HepG2 (cell line): ENCODE measurements at regions not wholly inside any gene's neighbourhood (a gene's known extent, or its start where the extent isn't known, plus 50 kb on each side); places are given as distances from the start of the nearest gene placed in this dataset.

Experiments used
- GLMP ChIP-seq: sonication (generic); formaldehyde crosslinking; IDR thresholded peaks from 2 replicates; pipeline ENCODE4 v1.9.0; 2021; ENCODE audit warnings: missing genetic modification reagents, mild to moderate bottlenecking, borderline replicate concordance
- HDAC6 ChIP-seq: fragments of 200-600 bp; sonication (generic); IDR thresholded peaks from 2 replicates; pipeline ENCODE4 v1.7.0; 2017; ENCODE audit warnings: mild to moderate bottlenecking, antibody characterized with exemption, low read length, low read depth
- HNRNPL ChIP-seq: fragments of 200-400 bp; formaldehyde crosslinking; IDR thresholded peaks from 2 replicates; pipeline ENCODE4 v1.6.1; 2017; ENCODE audit warnings: mild to moderate bottlenecking, low read depth, low read length
- HOXD1 ChIP-seq: sonication (generic); formaldehyde crosslinking; IDR thresholded peaks from 2 replicates; pipeline ENCODE4 v1.5.0; 2020; ENCODE audit warnings: missing genetic modification reagents
- KLF9 ChIP-seq: IDR thresholded peaks from 2 replicates; pipeline ENCODE4 v1.6.1; 2016; ENCODE audit warnings: low read depth
- MBD4 ChIP-seq: IDR thresholded peaks from 2 replicates; pipeline ENCODE4 v1.6.1; 2012; ENCODE audit warnings: low read length, inconsistent platforms, borderline replicate concordance
- MIER2 ChIP-seq: IDR thresholded peaks from 2 replicates; pipeline ENCODE4 v1.6.1; 2016; ENCODE audit warnings: missing biosample characterization, missing genetic modification reagents
- NCOA1 ChIP-seq: sonication (generic); formaldehyde crosslinking; IDR thresholded peaks from 2 replicates; pipeline ENCODE4 v1.9.0; 2021; ENCODE audit warnings: missing genetic modification reagents
- NPAS2 ChIP-seq: sonication (generic); formaldehyde crosslinking; IDR thresholded peaks from 2 replicates; pipeline ENCODE4 v1.8.0; 2022; ENCODE audit warnings: mild to moderate bottlenecking, missing genetic modification reagents, borderline replicate concordance
- NR2F6 ChIP-seq, 2 experiments: IDR thresholded peaks; 2 replicates each; pipeline ENCODE4 v1.6.1; 2016; ENCODE audit warnings: antibody characterized with exemption in 1 of 2, mild to moderate bottlenecking in 1 of 2
- PAF1 ChIP-seq: IDR thresholded peaks from 2 replicates; pipeline ENCODE4 v1.6.1; 2016; ENCODE audit warnings: missing genetic modification reagents, missing compliant biosample characterization
- PAXIP1 ChIP-seq: sonication (generic); formaldehyde crosslinking; conservative IDR thresholded peaks from 2 replicates; pipeline ENCODE4 v1.4.0; 2020; ENCODE audit warnings: mild to moderate bottlenecking, missing genetic modification reagents, moderate library complexity
- SALL1 ChIP-seq: sonication (generic); formaldehyde crosslinking; IDR thresholded peaks from 2 replicates; pipeline ENCODE4 v1.8.0; 2022; ENCODE audit warnings: mild to moderate bottlenecking, missing genetic modification reagents
- SATB2 ChIP-seq: sonication (generic); formaldehyde crosslinking; IDR thresholded peaks from 2 replicates; pipeline ENCODE4 v1.5.0; 2020; ENCODE audit warnings: missing genetic modification reagents
- SMAD1 ChIP-seq: sonication (generic); formaldehyde crosslinking; IDR thresholded peaks from 2 replicates; pipeline ENCODE4 v1.4.0; 2020; ENCODE audit warnings: missing genetic modification reagents, low read depth, mild to moderate bottlenecking, borderline replicate concordance
- SSRP1 ChIP-seq: IDR thresholded peaks from 2 replicates; pipeline ENCODE4 v1.6.1; 2016; ENCODE audit warnings: control low read depth
- ZFYVE20 ChIP-seq: sonication (generic); formaldehyde crosslinking; IDR thresholded peaks from 2 replicates; pipeline ENCODE4 v1.8.0; 2023; ENCODE audit warnings: low read depth, mild to moderate bottlenecking, moderate library complexity, missing genetic modification reagents, borderline replicate concordance
- ZMAT5 ChIP-seq: sonication (generic); formaldehyde crosslinking; IDR thresholded peaks from 2 replicates; pipeline ENCODE4 v1.5.0; 2020; ENCODE audit warnings: mild to moderate bottlenecking, low read depth, missing genetic modification reagents, borderline replicate concordance
- ZNF143 ChIP-seq: sonication (generic); formaldehyde crosslinking; IDR thresholded peaks from 2 replicates; pipeline ENCODE4 v1.4.0; 2020; ENCODE audit warnings: missing genetic modification reagents
- ZNF256 ChIP-seq: sonication (generic); formaldehyde crosslinking; conservative IDR thresholded peaks from 2 replicates; pipeline ENCODE4 v1.4.0; 2020; ENCODE audit warnings: missing genetic modification reagents
- ZNF260 ChIP-seq: sonication (generic); formaldehyde crosslinking; IDR thresholded peaks from 2 replicates; pipeline ENCODE4 v1.4.0; 2020; ENCODE audit warnings: missing genetic modification reagents, low read depth, mild to moderate bottlenecking, borderline replicate concordance
- ZNF564 ChIP-seq: sonication (generic); formaldehyde crosslinking; IDR thresholded peaks from 2 replicates; pipeline ENCODE4 v1.8.1; 2023; ENCODE audit warnings: mild to moderate bottlenecking, missing genetic modification reagents
- ZNF614 ChIP-seq: IDR thresholded peaks from 2 replicates; pipeline ENCODE4 v1.6.1; 2018; ENCODE audit warnings: missing biosample characterization, missing genetic modification reagents, inconsistent platforms, borderline replicate concordance
- ZNF737 ChIP-seq: sonication (generic); formaldehyde crosslinking; IDR thresholded peaks from 2 replicates; pipeline ENCODE4 v1.5.0; 2020; ENCODE audit warnings: missing genetic modification reagents, mild to moderate bottlenecking, borderline replicate concordance
- ZNF891 ChIP-seq: sonication (generic); formaldehyde crosslinking; IDR thresholded peaks from 2 replicates; pipeline ENCODE4 v1.5.0; 2020; ENCODE audit warnings: mild to moderate bottlenecking, missing genetic modification reagents
- TF ChIP-seq, protein P1 (sequence below): sonication (generic); formaldehyde crosslinking; IDR thresholded peaks from 2 replicates; pipeline ENCODE4 v1.9.0; 2021; ENCODE audit warnings: missing genetic modification reagents, borderline replicate concordance

DNA sequence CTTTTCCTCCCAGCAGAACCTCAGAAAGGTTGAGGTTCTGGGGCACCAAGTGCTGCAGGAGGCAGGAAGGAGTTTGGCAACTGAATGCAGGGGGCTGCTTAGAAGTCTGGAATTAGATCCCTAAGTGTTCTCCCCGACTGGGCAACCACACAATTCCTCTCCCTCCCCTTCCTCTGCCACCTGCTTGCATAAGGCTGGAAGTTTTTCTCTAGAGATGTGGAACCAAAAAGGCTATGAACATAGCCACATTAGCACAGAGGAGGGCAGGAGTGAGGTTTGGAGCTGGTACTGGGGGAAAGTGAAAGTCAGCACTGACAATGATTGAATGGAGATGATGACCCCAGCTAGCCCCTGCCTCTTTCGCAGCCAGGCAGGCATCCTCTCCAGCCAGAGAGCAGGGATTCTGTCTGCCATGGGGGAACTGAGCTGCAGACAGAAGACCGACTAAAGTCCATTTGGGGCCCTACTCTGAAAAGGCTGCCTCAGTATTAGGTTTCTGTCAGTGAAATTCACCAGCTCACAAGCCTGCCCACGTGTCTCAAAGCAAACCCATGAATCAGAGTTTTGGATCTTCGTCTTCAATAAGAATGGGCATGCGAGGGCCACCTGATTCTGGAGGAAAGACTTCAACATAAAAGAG lies 87.9 kb upstream of the ITGA6 start (continued):
- TF ChIP-seq HDAC6 (no peak), SALL1 (peak; percentile 90), HOXD1 (CRISPR knock-in tag) (peak; percentile 99), ZMAT5 (CRISPR knock-in tag) (no peak), ZNF564 (CRISPR knock-in tag) (0 out of 2 replicates have a peak, but pooled peaks have one; percentile 25), ZFYVE20 (CRISPR knock-in tag) (no peak), PAXIP1 (CRISPR knock-in tag) (peak; percentile 97), ZNF891 (CRISPR knock-in tag) (no peak), ZNF614 (CRISPR knock-in tag) (peak; percentile 85; the same call in 1 of the 2 replicates), ZNF256 (0 out of 2 replicates have a peak, but pooled peaks have one; percentile 80), ZNF260 (CRISPR knock-in tag) (no peak), NPAS2 (no peak), MBD4 (no peak; the same call in 1 of the 2 replicates), MIER2 (CRISPR knock-in tag) (peak; percentile 78; the same call in 1 of the 2 replicates), SMAD1 (CRISPR knock-in tag) (0 out of 2 replicates have a peak, but pooled peaks have one; percentile 48), HNRNPL (no peak), ZNF143 (CRISPR knock-in tag) (0 out of 2 replicates have a peak, but pooled peaks have one; percentile 17), NCOA1 (CRISPR knock-in tag) (0 out of 2 replicates have a peak, but pooled peaks have one; percentile 54), SATB2 (CRISPR knock-in tag) (no peak), SSRP1 (CRISPR knock-in tag) (0 out of 2 replicates have a peak, but pooled peaks have one; percentile 23), ZNF737 (no peak), PAF1 (CRISPR knock-in tag) (no peak), NR2F6 (IDR thresholded peaks at IDR 0.05) (peak; percentile 65; the same call in 1 of the 2 replicates), NR2F6 (CRISPR knock-in tag; IDR thresholded peaks at IDR 0.05) (peak; percentile 78), GLMP (CRISPR knock-in tag) (no peak), KLF9 (no peak)
- TF ChIP-seq, protein P1, sequence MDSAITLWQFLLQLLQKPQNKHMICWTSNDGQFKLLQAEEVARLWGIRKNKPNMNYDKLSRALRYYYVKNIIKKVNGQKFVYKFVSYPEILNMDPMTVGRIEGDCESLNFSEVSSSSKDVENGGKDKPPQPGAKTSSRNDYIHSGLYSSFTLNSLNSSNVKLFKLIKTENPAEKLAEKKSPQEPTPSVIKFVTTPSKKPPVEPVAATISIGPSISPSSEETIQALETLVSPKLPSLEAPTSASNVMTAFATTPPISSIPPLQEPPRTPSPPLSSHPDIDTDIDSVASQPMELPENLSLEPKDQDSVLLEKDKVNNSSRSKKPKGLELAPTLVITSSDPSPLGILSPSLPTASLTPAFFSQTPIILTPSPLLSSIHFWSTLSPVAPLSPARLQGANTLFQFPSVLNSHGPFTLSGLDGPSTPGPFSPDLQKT (CRISPR knock-in tag), result no peak
